Uterus (tissue), 2 donors: ENCODE measurements at regions not wholly inside any gene's neighbourhood (a gene's known extent, or its start where the extent isn't known, plus 50 kb on each side); places are given as distances from the start of the nearest gene placed in this dataset.

ENCODE experiments used
- CTCF ChIP-seq, 4 experiments: fragments of 200-600 bp in 2 of 4; fragments of 450-650 bp in 2 of 4; sonication (generic) in 2 of 4; IDR thresholded peaks; one replicate each; pipeline ENCODE4 v1.5.1; 2016 to 2019; ENCODE audit warnings: antibody characterized with exemption in 4 of 4, mild to moderate bottlenecking in 2 of 4, moderate library complexity in 1 of 4
- POLR2A ChIP-seq, 2 donors: fragments of 450-650 bp; IDR thresholded peaks; one replicate each; pipeline ENCODE4 v1.6.1; 2016; ENCODE audit warnings: antibody characterized with exemption in 2 of 2, mild to moderate bottlenecking in 1 of 2, moderate library complexity in 1 of 2

GRCh38 chr3:193851428-193851847 is 258.4 kb downstream of the OPA1 start:
- no peak for TF ChIP-seq CTCF (IDR thresholded peaks at IDR 0.05)
- no peak for TF ChIP-seq POLR2A (IDR thresholded peaks at IDR 0.05)
